SK-N-DZ (cell line): ENCODE measurements at regions not wholly inside any gene's neighbourhood (a gene's known extent, or its start where the extent isn't known, plus 50 kb on each side); places are given as distances from the start of the nearest gene placed in this dataset.

ENCODE experiments used
- DNase-seq: peaks from one replicate; pipeline ENCODE4 v3.0.0-alpha.2; 2015; ENCODE audit warnings: low spot score

GRCh38 chr1:5716126-5716525 lies 276.1 kb downstream of the NPHP4 start:
- DNase-seq, result no peak

- DNase-seq, result no peak
Observed at GRCh38 chr1:5713101-5714010, 278.9 kb downstream of the NPHP4 start.

- no peak for DNase-seq
Observed at GRCh38 chr1:5711956-5712645, 280.1 kb downstream of the NPHP4 start.

GRCh38 chr1:5711079-5711478 lies 281.1 kb downstream of the NPHP4 start:
- no peak for DNase-seq

- no peak for DNase-seq
Observed at GRCh38 chr1:5709976-5710375, 282.2 kb downstream of the NPHP4 start.

GRCh38 chr1:5709461-5709975 lies 282.7 kb downstream of the NPHP4 start:
- no peak for DNase-seq

GRCh38 chr1:5708346-5709245 lies 283.6 kb downstream of the NPHP4 start:
- DNase-seq, result no peak

GRCh38 chr1:5707566-5708345 lies 284.5 kb downstream of the NPHP4 start:
- DNase-seq, result no peak

- no peak for DNase-seq
Observed at GRCh38 chr1:5706239-5706638, 286.0 kb downstream of the NPHP4 start.

- DNase-seq, result no peak
Observed at GRCh38 chr1:5705751-5706150, 286.5 kb downstream of the NPHP4 start.

GRCh38 chr1:5704561-5705514 lies 287.4 kb downstream of the NPHP4 start:
- DNase-seq, result no peak

GRCh38 chr1:5701642-5702041 lies 290.6 kb downstream of the NPHP4 start:
- DNase-seq, result no peak

GRCh38 chr1:5693568-5693967 lies 298.7 kb downstream of the NPHP4 start:
- DNase-seq, result no peak

- DNase-seq, result no peak
Observed at GRCh38 chr1:5692664-5693063, 299.6 kb downstream of the NPHP4 start.

GRCh38 chr1:5691795-5692509 lies 300.3 kb downstream of the NPHP4 start:
- no peak for DNase-seq

GRCh38 chr1:5690898-5691297 lies 301.3 kb downstream of the NPHP4 start:
- DNase-seq, result no peak

GRCh38 chr1:5690291-5690690 lies 301.9 kb downstream of the NPHP4 start:
- DNase-seq, result no peak

GRCh38 chr1:5688081-5689077 lies 303.8 kb downstream of the NPHP4 start:
- DNase-seq, result no peak
